WERI-Rb-1 (cell line): ENCODE measurements at regions not wholly inside any gene's neighbourhood (a gene's known extent, or its start where the extent isn't known, plus 50 kb on each side); places are given as distances from the start of the nearest gene placed in this dataset.

Experiments used
- DNase-seq: peaks from one replicate; pipeline ENCODE4 v3.0.0-alpha.2; 2020
- H3K27ac ChIP-seq: fragments of 250-450 bp; sonication (Bioruptor Pico); 2 replicates; pipeline ENCODE4 v1.5.1; 2020; ENCODE audit warnings: mild to moderate bottlenecking, moderate library complexity
- H3K27me3 ChIP-seq: fragments of 250-450 bp; sonication (Bioruptor Pico); 2 replicates; pipeline ENCODE4 v1.5.1; 2021; ENCODE audit warnings: mild to moderate bottlenecking, low read depth, moderate library complexity; ENCODE audit not compliant: insufficient read depth, severe bottlenecking
- H3K36me3 ChIP-seq: fragments of 250-450 bp; sonication (Bioruptor Pico); 2 replicates; pipeline ENCODE4 v1.5.1; 2020; ENCODE audit warnings: mild to moderate bottlenecking, moderate library complexity
- H3K4me3 ChIP-seq: 2 replicates; pipeline ENCODE4 v1.5.1; 2011; ENCODE audit warnings: low read depth, mild to moderate bottlenecking, control low read depth, low read length
- H3K9me3 ChIP-seq: fragments of 250-450 bp; sonication (Bioruptor Pico); 2 replicates; pipeline ENCODE4 v1.5.1; 2021; ENCODE audit warnings: mild to moderate bottlenecking, moderate library complexity; ENCODE audit not compliant: severe bottlenecking
- TF ChIP-seq, protein P1 (sequence below): IDR thresholded peaks from 2 replicates; pipeline ENCODE4 v1.5.1; 2011; ENCODE audit warnings: low read depth, mild to moderate bottlenecking, control low read depth, inconsistent platforms, low read length

- TF ChIP-seq, protein P1, sequence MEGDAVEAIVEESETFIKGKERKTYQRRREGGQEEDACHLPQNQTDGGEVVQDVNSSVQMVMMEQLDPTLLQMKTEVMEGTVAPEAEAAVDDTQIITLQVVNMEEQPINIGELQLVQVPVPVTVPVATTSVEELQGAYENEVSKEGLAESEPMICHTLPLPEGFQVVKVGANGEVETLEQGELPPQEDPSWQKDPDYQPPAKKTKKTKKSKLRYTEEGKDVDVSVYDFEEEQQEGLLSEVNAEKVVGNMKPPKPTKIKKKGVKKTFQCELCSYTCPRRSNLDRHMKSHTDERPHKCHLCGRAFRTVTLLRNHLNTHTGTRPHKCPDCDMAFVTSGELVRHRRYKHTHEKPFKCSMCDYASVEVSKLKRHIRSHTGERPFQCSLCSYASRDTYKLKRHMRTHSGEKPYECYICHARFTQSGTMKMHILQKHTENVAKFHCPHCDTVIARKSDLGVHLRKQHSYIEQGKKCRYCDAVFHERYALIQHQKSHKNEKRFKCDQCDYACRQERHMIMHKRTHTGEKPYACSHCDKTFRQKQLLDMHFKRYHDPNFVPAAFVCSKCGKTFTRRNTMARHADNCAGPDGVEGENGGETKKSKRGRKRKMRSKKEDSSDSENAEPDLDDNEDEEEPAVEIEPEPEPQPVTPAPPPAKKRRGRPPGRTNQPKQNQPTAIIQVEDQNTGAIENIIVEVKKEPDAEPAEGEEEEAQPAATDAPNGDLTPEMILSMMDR = no peak
- Histone ChIP-seq H3K27me3 (no peaks in the 10 kb centered on the region), H3K36me3 (no peaks in the 10 kb centered on the region), H3K27ac (no peak overlapping the region), H3K9me3 (no peaks in the 10 kb centered on the region), H3K4me3 (no peak overlapping the region)
- no peak for DNase-seq
These were observed 2160.4 kb downstream of the MAT2B start for GRCh38 chr5:165665735-165666400.

- Histone ChIP-seq H3K27ac (no peak overlapping the region), H3K9me3 (no peaks in the 10 kb centered on the region), H3K4me3 (no peak overlapping the region), H3K27me3 (no peaks in the 10 kb centered on the region), H3K36me3 (no peaks in the 10 kb centered on the region)
- TF ChIP-seq, protein P1 = no peak
- DNase-seq = no peak
These were observed 2168.1 kb downstream of the MAT2B start for GRCh38 chr5:165673499-165673898.

DNA sequence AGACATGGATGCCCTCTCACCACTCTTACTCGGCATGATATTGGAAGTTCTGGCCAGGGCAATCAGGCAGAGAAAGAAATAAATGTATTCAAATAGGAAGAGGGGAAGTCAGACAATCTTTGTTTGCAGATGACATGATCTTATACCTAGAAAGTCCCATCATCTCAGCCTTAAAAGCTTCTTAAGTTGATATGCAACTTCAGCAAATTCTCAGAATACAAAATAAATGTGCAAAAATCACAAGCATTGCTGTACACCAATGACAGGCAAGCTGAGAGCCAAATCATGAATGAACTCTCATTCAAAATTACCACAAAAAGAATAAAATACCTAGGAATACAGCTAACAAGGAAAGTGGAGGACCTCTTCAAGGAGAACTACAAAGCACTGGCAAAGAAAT, 2190.4 kb downstream of the MAT2B start:
- DNase-seq = no peak
- Histone ChIP-seq H3K27me3 (no peaks in the 10 kb centered on the region), H3K27ac (no peak overlapping the region), H3K36me3 (no peaks in the 10 kb centered on the region), H3K9me3 (no peaks in the 10 kb centered on the region), H3K4me3 (no peak overlapping the region)
- TF ChIP-seq, protein P1 = no peak

DNA sequence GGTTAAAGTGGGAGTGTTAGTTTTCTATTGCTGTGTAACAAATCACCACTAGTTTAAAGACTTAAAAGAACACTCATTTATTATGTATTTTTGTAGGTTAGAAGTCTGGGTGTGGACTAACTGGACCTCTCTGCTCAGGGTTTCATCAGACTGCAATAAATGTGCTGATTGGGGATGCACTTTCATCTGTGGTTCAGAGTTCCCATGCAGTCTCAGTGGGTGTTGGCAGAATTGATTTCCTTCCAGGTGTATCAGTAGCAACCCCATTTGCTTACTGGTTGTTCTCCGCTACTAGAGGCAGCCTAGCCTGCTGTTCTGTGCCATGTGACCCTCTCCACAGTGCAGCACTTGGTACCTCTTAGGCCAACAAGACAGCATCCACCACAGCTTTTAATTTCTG, 2200.5 kb downstream of the MAT2B start:
- TF ChIP-seq, protein P1 = no peak
- DNase-seq = no peak
- H3K4me3 ChIP-seq = no peak overlapping the region
- H3K27ac ChIP-seq = no peak overlapping the region
- H3K27me3 ChIP-seq = no peaks in the 10 kb centered on the region
- H3K36me3 ChIP-seq = no peaks in the 10 kb centered on the region
- H3K9me3 ChIP-seq = no peaks in the 10 kb centered on the region

DNA sequence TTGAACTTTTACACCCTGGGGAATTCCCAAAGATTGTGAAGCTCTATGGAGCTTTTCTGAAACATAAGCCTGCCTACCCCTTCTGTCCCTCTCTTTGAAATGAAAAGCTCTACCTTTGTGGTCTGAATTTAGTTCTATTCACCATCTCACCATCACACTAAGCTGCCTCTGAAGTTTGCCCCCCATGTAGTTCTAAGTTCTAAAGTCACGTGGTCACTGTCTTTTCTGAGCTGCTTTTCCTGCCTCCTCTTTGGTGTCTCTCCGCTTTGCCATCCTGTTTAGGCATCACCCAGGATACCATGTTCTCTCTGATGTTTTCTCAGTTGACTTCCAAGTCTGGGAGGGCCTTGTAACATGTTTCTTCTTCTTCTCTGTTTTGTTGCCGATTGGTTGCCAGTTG, 2206.6 kb downstream of the MAT2B start:
- Histone ChIP-seq H3K27me3 (no peaks in the 10 kb centered on the region), H3K9me3 (no peaks in the 10 kb centered on the region), H3K4me3 (no peak overlapping the region), H3K27ac (no peak overlapping the region), H3K36me3 (no peaks in the 10 kb centered on the region)
- no peak for DNase-seq
- TF ChIP-seq, protein P1 = no peak

GRCh38 chr5:165714598-165714997, 2209.2 kb downstream of the MAT2B start:
- peak; percentile 40 for DNase-seq
- no peaks in the 10 kb centered on the region for H3K36me3 ChIP-seq
- no peak overlapping the region for H3K27ac ChIP-seq
- H3K9me3 ChIP-seq = no peaks in the 10 kb centered on the region
- H3K4me3 ChIP-seq = no peak overlapping the region
- no peaks in the 10 kb centered on the region for H3K27me3 ChIP-seq
- TF ChIP-seq, protein P1 = no peak
